IPS-18c (cell line): ENCODE measurements at regions not wholly inside any gene's neighbourhood (a gene's known extent, or its start where the extent isn't known, plus 50 kb on each side); places are given as distances from the start of the nearest gene placed in this dataset.

Experiments
- H3K4me3 ChIP-seq: 2 replicates; pipeline ENCODE4 v1.7.0; 2013; ENCODE audit warnings: low read depth, mild to moderate bottlenecking, low read length, moderate library complexity; ENCODE audit not compliant: insufficient read depth
- H3K9me3 ChIP-seq: one replicate; pipeline ENCODE4 v1.6.1; 2013; ENCODE audit warnings: mild to moderate bottlenecking, low read length, moderate library complexity; ENCODE audit not compliant: control insufficient read depth, insufficient read depth

GRCh38 chr12:91801048-91801447 lies 344.6 kb downstream of the BTG1 start:
- H3K9me3 ChIP-seq = no peaks in the 10 kb centered on the region
- H3K4me3 ChIP-seq = no peak overlapping the region

GRCh38 chr12:91793676-91794075 lies 352.0 kb downstream of the BTG1 start:
- no peaks in the 10 kb centered on the region for H3K9me3 ChIP-seq
- no peak overlapping the region for H3K4me3 ChIP-seq

DNA sequence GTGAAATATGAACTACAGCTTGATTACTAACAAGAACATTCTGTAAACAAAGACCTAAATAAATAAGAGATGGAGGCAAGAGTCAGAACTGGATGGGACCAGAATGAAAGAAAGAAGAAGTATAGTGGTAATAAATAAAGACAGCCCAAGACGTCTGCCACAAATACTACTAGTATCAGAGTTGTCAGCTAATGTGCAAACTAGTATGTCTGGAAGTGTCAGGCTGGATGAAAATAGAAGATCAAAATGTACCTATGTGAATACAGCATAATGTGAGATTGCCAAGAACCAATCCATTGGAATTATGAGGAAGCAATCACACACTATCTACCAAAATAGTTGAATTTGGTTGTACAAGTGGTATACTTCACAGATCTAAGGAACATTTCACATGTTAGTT lies 353.0 kb downstream of the BTG1 start:
- no peak overlapping the region for H3K4me3 ChIP-seq
- H3K9me3 ChIP-seq = no peaks in the 10 kb centered on the region

DNA sequence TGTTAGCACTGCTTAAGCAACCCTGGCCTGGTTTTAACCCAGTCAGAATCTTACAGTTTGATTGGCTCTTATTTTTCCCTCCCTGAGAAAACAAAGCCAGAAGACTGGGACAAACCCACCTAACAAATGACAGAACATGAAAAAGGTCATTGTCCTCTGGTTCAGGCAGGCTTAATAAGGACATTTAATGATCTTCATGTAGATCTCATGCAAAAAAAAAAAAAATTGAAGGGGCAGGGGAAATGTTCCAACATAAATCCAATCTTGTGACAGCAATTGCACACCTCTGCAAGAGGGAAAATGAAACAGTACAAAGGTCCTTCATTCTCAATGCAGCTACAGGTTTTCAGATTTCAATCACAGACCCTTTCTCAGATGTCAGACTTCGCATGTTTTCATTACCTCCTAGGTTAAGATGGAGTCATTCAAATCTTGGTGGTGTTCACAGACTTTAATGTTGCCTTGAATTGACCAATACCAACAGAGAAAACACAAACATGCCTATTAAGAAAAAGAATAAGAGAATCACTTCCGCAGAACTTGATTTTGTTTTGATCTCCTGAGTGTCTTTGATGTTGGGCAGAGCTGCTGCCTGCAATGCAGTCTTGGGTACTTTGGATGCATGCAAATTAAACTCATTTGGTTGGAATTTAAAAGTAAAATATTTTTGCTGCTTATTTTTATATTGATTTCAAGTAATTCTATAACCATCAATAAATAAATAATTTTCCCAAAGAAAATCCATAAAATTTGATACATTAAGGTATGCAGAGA lies 359.0 kb downstream of the BTG1 start:
- no peaks in the 10 kb centered on the region for H3K9me3 ChIP-seq
- H3K4me3 ChIP-seq = no peak overlapping the region

DNA sequence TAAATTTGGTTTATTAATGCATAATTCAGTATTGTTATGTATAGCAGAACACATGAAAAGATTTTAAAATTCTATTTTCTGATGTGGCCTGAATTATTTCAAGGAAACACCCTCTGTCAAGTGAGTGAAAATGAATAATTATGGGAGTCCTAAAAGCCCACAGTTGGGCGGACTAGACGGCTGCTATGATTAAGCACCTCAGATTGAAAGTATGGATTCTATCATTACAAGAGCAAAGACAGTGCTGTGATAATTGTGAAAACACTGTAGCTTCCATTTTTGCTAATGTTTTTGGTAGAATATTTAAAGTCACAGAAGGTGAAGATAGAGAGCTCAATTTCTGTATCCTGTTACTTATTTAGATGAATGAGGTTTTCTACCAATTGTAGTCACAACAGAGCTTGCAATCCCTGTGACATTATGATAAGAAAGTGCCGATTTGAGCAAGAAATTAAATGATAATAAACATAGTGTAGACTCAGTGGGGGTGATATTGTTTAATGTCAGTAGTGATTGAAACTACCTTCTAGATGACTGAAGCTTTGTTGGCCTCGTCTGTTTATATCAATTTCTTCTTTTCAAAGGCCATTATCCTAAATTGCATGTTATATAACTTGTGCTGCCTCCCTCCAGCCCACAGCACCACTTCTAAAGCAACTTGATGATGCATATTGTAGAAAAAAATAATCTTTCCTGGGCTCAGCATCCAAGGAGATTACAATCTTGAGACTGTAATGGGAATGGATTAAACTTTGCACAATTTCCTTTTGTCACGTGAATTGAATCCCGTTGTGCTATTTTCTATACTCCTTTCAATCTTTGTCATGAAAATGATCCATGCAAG lies 359.8 kb downstream of the BTG1 start:
- H3K4me3 ChIP-seq = no peak overlapping the region

DNA sequence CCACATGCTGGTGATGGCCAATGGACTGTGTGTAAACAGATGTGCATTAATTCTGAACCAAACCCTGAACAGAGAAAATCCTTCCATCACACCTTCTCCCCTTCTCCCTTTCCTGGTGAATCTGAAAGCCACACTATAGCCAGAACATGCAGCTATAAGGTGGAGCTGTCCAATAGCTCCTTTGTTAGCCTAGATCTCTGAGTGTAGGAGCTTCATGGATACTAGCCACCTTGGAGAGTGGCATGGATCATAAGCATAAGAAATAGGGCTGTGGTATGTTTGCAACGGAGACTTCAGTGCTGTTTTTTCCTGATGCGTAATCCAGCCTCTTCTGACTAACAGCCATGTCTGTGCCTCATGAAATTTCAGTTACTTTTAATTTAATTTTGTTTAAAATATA lies 364.5 kb downstream of the BTG1 start:
- H3K9me3 ChIP-seq = no peaks in the 10 kb centered on the region
- H3K4me3 ChIP-seq = no peak overlapping the region

More for the DNA sequence above, 359.8 kb downstream of the BTG1 start:
- H3K9me3 ChIP-seq = no peaks in the 10 kb centered on the region

GRCh38 chr12:91778938-91779400 lies 366.7 kb downstream of the BTG1 start:
- H3K4me3 ChIP-seq = no peak overlapping the region
- H3K9me3 ChIP-seq = no peaks in the 10 kb centered on the region

- H3K4me3 ChIP-seq = no peak overlapping the region
Observed at GRCh38 chr12:91778091-91778832, 367.4 kb downstream of the BTG1 start.

DNA sequence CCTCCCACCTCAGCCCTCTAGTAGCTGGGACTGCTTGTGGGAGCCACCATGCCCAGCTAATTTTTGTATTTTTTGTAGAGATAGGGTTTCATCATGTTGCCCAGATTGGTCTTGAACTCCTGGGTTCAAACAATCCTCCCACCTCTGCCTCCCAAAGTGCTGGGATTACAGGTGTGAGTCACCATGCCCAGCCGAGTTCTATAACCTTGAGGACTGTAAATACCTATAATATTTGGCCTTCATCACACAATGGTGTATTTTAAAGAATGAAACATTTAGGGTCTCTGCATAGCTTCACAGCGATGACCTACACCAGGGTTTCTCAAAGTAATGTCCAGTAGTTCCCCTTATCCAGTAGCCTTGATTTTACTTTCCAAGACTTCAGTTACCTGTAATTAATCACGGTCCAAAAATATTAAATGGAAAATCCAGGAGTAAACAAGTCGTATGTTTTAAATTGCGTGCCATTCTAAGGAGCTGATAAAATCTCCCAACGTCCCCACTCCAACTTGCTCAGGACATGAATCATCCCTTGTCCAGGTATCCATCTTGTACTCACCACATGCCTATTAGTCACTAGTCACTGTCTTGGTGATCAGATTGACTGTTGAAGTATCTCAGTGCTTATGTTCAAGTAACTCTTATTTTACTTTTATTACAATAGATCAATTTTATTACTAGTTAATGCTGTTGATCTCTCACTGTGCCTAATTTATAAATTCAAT lies 368.2 kb downstream of the BTG1 start:
- Histone ChIP-seq H3K9me3 (no peaks in the 10 kb centered on the region), H3K4me3 (no peak overlapping the region)

More at GRCh38 chr12:91778091-91778832, 367.4 kb downstream of the BTG1 start:
- no peaks in the 10 kb centered on the region for H3K9me3 ChIP-seq

- Histone ChIP-seq H3K9me3 (no peaks in the 10 kb centered on the region), H3K4me3 (no peak overlapping the region)
Observed at GRCh38 chr12:91774434-91774921, 371.2 kb downstream of the BTG1 start.

- no peaks in the 10 kb centered on the region for H3K9me3 ChIP-seq
- H3K4me3 ChIP-seq = no peak overlapping the region
Observed at GRCh38 chr12:91773749-91774429, 371.8 kb downstream of the BTG1 start.

DNA sequence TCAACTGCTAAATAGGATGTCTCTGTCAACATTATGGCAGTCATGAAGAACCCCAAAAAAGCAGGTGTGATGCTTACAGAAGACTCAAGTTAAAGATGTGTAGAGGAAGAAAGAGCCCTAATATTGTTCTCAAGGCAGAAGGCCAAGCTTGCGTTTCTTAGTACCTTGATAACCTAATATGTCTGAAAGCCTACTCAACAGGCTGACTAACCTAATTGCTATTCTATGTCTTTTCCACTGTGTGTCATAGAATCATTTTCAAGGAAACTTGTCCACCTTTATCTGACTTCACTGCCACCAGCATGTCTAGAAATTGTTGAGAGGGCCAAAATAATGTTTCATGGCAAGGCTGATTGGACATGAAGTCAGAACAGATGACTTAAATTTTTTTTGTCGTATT lies 373.2 kb downstream of the BTG1 start:
- no peak overlapping the region for H3K4me3 ChIP-seq
- H3K9me3 ChIP-seq = no peaks in the 10 kb centered on the region

- Histone ChIP-seq H3K9me3 (no peaks in the 10 kb centered on the region), H3K4me3 (no peak overlapping the region)
Observed at GRCh38 chr12:91769736-91770135, 375.9 kb downstream of the BTG1 start.

DNA sequence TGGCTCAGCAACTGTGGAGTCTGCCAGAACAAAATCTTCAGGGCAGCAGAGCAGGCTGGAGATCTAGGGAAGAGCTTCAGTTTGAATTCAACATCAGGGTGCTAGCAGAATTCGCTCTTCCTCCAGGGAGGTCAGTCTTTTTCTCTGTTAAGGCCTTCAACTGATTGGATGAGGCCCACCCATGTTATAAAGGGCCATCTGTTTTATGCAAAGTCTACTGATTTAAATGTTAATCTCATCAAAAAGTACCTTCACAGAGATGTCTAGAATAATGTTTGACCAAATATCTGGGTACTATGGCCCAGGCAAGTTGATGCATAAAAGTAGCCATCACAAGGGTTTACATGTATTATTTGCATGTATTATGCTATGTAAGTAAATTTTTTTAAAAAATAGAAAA lies 378.4 kb downstream of the BTG1 start:
- H3K4me3 ChIP-seq = no peak overlapping the region
- H3K9me3 ChIP-seq = no peaks in the 10 kb centered on the region

GRCh38 chr12:91766454-91766853 lies 379.2 kb downstream of the BTG1 start:
- Histone ChIP-seq H3K9me3 (no peaks in the 10 kb centered on the region), H3K4me3 (no peak overlapping the region)

DNA sequence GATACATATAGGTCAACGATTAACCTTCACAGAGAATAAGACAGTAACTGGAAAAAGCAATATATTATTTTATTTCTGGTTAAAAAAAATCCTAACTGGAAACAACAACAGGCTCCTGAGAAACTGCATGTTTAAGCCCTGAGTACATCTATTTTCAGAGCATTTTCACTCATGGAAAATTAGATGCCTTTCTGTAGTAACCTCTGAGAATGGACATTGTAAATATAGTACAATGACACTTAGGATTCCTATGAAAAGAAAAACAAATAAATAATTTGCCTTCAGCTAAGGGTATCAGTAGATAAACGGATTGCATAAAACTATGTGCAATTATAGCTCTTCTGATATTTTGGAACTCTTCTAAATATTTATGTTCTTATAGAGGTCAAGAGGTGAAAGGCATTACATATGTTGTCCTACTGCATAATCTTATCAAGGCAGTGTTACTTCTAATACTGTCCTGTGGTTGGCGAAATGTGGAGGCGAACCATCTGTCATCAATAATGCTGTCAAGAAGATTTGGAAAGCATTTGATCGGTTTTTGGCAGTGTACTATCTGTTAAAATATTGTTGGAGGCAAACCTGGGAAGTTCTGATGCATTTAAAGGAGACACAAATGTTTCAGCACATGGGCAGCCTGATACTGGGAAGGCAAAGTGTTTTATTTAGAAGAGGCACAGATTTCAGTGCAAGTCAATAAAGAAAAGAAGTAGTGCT lies 381.8 kb downstream of the BTG1 start:
- no peak overlapping the region for H3K4me3 ChIP-seq
- H3K9me3 ChIP-seq = no peaks in the 10 kb centered on the region
